Loucy (cell line): ENCODE measurements at regions not wholly inside any gene's neighbourhood (a gene's known extent, or its start where the extent isn't known, plus 50 kb on each side); places are given as distances from the start of the nearest gene placed in this dataset.
A peak's percentile ranks its signal among the peaks of the same experiment; 100 is the strongest.

Experiments used
- H2AFZ ChIP-seq: fragments of 200-600 bp; sonication (generic); 2 replicates; pipeline ENCODE4 v1.6.0; 2016; ENCODE audit warnings: antibody characterized with exemption, mild to moderate bottlenecking, low read length, moderate library complexity
- H3F3A ChIP-seq: fragments of 200-600 bp; 2 replicates; pipeline ENCODE4 v1.6.0; 2016; ENCODE audit warnings: antibody characterized with exemption, low read depth, mild to moderate bottlenecking
- H3K27me3 ChIP-seq: fragments of 200-600 bp; sonication (generic); 2 replicates; pipeline ENCODE4 v1.6.1; 2014; ENCODE audit warnings: low read length, mild to moderate bottlenecking; ENCODE audit not compliant: insufficient read depth, poor library complexity, severe bottlenecking
- H3K36me3 ChIP-seq: fragments of 200-600 bp; sonication (generic); 2 replicates; pipeline ENCODE4 v1.6.1; 2016; ENCODE audit warnings: low read length; ENCODE audit not compliant: insufficient read depth
- H3K4me1 ChIP-seq: fragments of 200-600 bp; sonication (generic); 2 replicates; pipeline ENCODE4 v1.5.1; 2014; ENCODE audit warnings: low read length, mild to moderate bottlenecking; ENCODE audit not compliant: insufficient read depth, poor library complexity, severe bottlenecking
- H3K4me2 ChIP-seq: fragments of 200-600 bp; sonication (generic); 2 replicates; pipeline ENCODE4 v1.6.0; 2014; ENCODE audit warnings: antibody characterized with exemption, low read length, low read depth, mild to moderate bottlenecking; ENCODE audit not compliant: poor library complexity, severe bottlenecking
- H3K4me3 ChIP-seq: fragments of 200-600 bp; sonication (generic); 2 replicates; pipeline ENCODE4 v1.5.1; 2014; ENCODE audit warnings: low read length, mild to moderate bottlenecking, mixed read lengths; ENCODE audit not compliant: poor library complexity, severe bottlenecking
- H3K79me2 ChIP-seq: fragments of 200-600 bp; sonication (generic); 2 replicates; pipeline ENCODE4 v1.6.1; 2014; ENCODE audit warnings: low read length; ENCODE audit not compliant: insufficient read depth
- H3K9ac ChIP-seq: fragments of 200-600 bp; sonication (generic); 2 replicates; pipeline ENCODE4 v1.6.0; 2014; ENCODE audit warnings: mild to moderate bottlenecking, low read depth, low read length, moderate library complexity; ENCODE audit not compliant: poor library complexity, severe bottlenecking
- H3K9me2 ChIP-seq: fragments of 200-600 bp; sonication (generic); replicated peaks from 2 replicates; pipeline ENCODE4 v1.6.1; 2016; ENCODE audit warnings: low read depth, low read length, mixed read lengths
- H3K9me3 ChIP-seq: fragments of 200-600 bp; sonication (generic); 2 replicates; pipeline ENCODE4 v1.6.1; 2014; ENCODE audit warnings: mild to moderate bottlenecking, antibody characterized with exemption, low read length, low read depth; ENCODE audit not compliant: insufficient read depth
- H4K20me1 ChIP-seq: fragments of 200-600 bp; sonication (generic); 2 replicates; pipeline ENCODE4 v1.6.0; 2014; ENCODE audit warnings: antibody characterized with exemption, low read length, mild to moderate bottlenecking; ENCODE audit not compliant: insufficient read depth, poor library complexity, severe bottlenecking
- CTCF ChIP-seq: fragments of 200-600 bp; sonication (generic); conservative IDR thresholded peaks from 2 replicates; pipeline ENCODE4 v1.5.1; 2014; ENCODE audit warnings: mild to moderate bottlenecking, antibody characterized with exemption, low read length
- EZH2phosphoT487 ChIP-seq: fragments of 200-600 bp; IDR thresholded peaks from 2 replicates; pipeline ENCODE4 v1.6.1; 2018; ENCODE audit warnings: antibody characterized with exemption, mild to moderate bottlenecking, moderate library complexity, borderline replicate concordance

GRCh38 chr5:96065685-96066385, 104.2 kb upstream of the ELL2 start:
- TF ChIP-seq CTCF (no peak), EZH2phosphoT487 (no peak)
- Histone ChIP-seq H3K9me3 (no peaks in the 10 kb centered on the region), H3K36me3 (no peaks in the 10 kb centered on the region), H2AFZ (peak overlapping the region; percentile 57), H3K4me1 (peaks cover 34% of the 10 kb centered on the region), H3K9me2 (no peaks in the 10 kb centered on the region), H3F3A (no peaks in the 10 kb centered on the region), H3K79me2 (no peaks in the 10 kb centered on the region), H3K9ac (no peak overlapping the region), H3K27me3 (no peaks in the 10 kb centered on the region), H3K4me2 (peak overlapping the region; percentile 21), H3K4me3 (no peak overlapping the region), H4K20me1 (no peaks in the 10 kb centered on the region)

GRCh38 chr5:96064877-96065276, 103.2 kb upstream of the ELL2 start:
- Histone ChIP-seq H3K9me2 (no peaks in the 10 kb centered on the region), H3K4me2 (no peak overlapping the region), H3K27me3 (no peaks in the 10 kb centered on the region), H3K4me3 (no peak overlapping the region), H3K4me1 (peaks cover 27% of the 10 kb centered on the region), H4K20me1 (no peaks in the 10 kb centered on the region), H3K9ac (no peak overlapping the region), H3K79me2 (no peaks in the 10 kb centered on the region), H3F3A (no peaks in the 10 kb centered on the region), H3K36me3 (no peaks in the 10 kb centered on the region), H3K9me3 (no peaks in the 10 kb centered on the region), H2AFZ (no peak overlapping the region)
- TF ChIP-seq EZH2phosphoT487: no peak
- no peak for TF ChIP-seq CTCF

GRCh38 chr5:96062836-96063235, 101.2 kb upstream of the ELL2 start:
- Histone ChIP-seq H2AFZ (no peak overlapping the region), H3K4me3 (no peak overlapping the region), H3K4me2 (no peak overlapping the region), H3K27me3 (no peaks in the 10 kb centered on the region), H3K36me3 (no peaks in the 10 kb centered on the region), H3F3A (no peaks in the 10 kb centered on the region), H3K9me2 (no peaks in the 10 kb centered on the region), H3K9ac (no peak overlapping the region), H3K79me2 (no peaks in the 10 kb centered on the region), H4K20me1 (no peaks in the 10 kb centered on the region), H3K4me1 (peaks cover 29% of the 10 kb centered on the region), H3K9me3 (no peaks in the 10 kb centered on the region)
- TF ChIP-seq EZH2phosphoT487 (no peak), CTCF (no peak)
